Dermis microvascular lymphatic vessel endothelial cell (primary cell): ENCODE measurements at regions not wholly inside any gene's neighbourhood (a gene's known extent, or its start where the extent isn't known, plus 50 kb on each side); places are given as distances from the start of the nearest gene placed in this dataset.
"Not testable (repeated sequence)": the region's sequence is repeated elsewhere in the genome, so short reads cannot be mapped to it uniquely, and the experiment has no call there.

Experiments used
- DNase-seq, 2 donors: peaks; one replicate each; pipeline versions ENCODE4 v3.0.0 to v3.0.0-alpha.2; 2010; ENCODE audit warnings: low read depth in 2 of 2

GRCh38 chr2:167686691-167687090 is 560.7 kb downstream of the STK39 start:
- DNase-seq, result no peak

GRCh38 chr2:167681234-167682015 is 566.0 kb downstream of the STK39 start:
- DNase-seq, result no peak

- DNase-seq, result no peak
These were observed 569.2 kb downstream of the STK39 start for GRCh38 chr2:167678158-167678557.

- no peak for DNase-seq
These were observed 571.5 kb downstream of the STK39 start for GRCh38 chr2:167675906-167676305.

- no peak for DNase-seq
These were observed 576.8 kb downstream of the STK39 start for GRCh38 chr2:167670588-167670987.

- no peak for DNase-seq
These were observed 594.3 kb downstream of the STK39 start for GRCh38 chr2:167653131-167653530.

GRCh38 chr2:167652401-167652800 is 595.0 kb downstream of the STK39 start:
- DNase-seq, result no peak

- no peak for DNase-seq
These were observed 595.8 kb downstream of the STK39 start for GRCh38 chr2:167651406-167652151.

- no peak for DNase-seq
These were observed 600.8 kb downstream of the STK39 start for GRCh38 chr2:167646557-167646956.

- DNase-seq, result no peak
These were observed 607.3 kb downstream of the STK39 start for GRCh38 chr2:167640096-167640495.

GRCh38 chr2:167637741-167638140 is 609.7 kb downstream of the STK39 start:
- no peak for DNase-seq

GRCh38 chr2:167632271-167632670 is 615.1 kb downstream of the STK39 start:
- DNase-seq, result not testable (repeated sequence)

GRCh38 chr2:167626961-167627360 is 620.4 kb downstream of the STK39 start:
- DNase-seq, result no peak

GRCh38 chr2:167626301-167626700 is 621.1 kb downstream of the STK39 start:
- no peak for DNase-seq

GRCh38 chr2:167616997-167617396 is 630.4 kb downstream of the STK39 start:
- no peak for DNase-seq

GRCh38 chr2:167613471-167613870 is 633.9 kb downstream of the STK39 start:
- DNase-seq, result no peak

GRCh38 chr2:167608487-167608886 is 638.9 kb downstream of the STK39 start:
- no peak for DNase-seq

- no peak for DNase-seq
These were observed 639.7 kb downstream of the STK39 start for GRCh38 chr2:167607731-167608130.

GRCh38 chr2:167607211-167607610 is 640.2 kb downstream of the STK39 start:
- no peak for DNase-seq

GRCh38 chr2:167602122-167602521 is 645.3 kb downstream of the STK39 start:
- no peak for DNase-seq

- DNase-seq, result no peak
These were observed 648.2 kb downstream of the STK39 start for GRCh38 chr2:167599219-167599618.

GRCh38 chr2:167595839-167596471 is 651.4 kb downstream of the STK39 start:
- no peak for DNase-seq
